ENCODE measurements at regions not wholly inside any gene's neighbourhood (a gene's known extent, or its start where the extent isn't known, plus 50 kb on each side); places are given as distances from the start of the nearest gene placed in this dataset.

DNA sequence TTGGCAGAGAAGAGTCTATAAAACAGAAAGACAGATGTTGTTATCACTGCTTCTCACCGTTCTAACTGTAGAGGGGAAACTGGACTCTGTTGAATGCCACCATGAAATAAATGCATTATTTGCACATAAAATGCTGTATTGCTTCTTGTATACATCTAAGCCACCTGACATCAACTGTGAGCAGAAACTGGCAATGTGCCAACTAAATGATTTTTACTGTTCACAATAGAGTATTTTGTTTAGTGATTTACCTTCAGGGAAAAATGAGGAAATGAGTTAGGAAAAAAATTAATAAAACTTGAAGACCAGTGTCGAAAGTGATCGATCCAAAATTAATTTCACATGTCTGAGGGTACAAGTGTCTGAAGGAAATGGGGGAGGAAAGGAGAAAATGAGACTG is 65.9 kb upstream of the TNIP3 start:
- no peak overlapping the region for H3K4me3 ChIP-seq (ENCODE audit: low read length)
- no peak for DNase-seq (ENCODE audit: low read depth, low spot score)

DNA sequence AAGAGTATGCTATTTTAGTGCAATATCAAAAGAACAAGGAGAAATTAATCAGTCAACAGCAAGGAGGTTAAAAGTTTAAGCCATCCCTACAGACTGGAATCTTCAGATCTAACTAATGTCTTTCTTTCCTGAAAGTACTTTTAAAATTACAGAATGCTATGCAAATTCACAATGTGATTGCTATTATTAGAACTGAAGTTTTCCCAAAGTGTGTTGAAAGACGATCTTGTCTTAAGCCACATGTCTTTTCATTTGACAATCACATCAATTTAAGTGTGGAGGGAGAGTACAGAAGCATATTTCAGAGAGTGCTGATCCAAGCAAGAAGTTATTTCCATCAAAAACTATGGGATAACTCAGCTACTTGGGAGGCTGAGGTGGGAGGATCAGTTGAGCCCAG is 64.7 kb upstream of the TNIP3 start:
- no peak for DNase-seq (ENCODE audit: low read depth, low spot score)
- H3K4me3 ChIP-seq (ENCODE audit: low read length) = no peak overlapping the region

DNA sequence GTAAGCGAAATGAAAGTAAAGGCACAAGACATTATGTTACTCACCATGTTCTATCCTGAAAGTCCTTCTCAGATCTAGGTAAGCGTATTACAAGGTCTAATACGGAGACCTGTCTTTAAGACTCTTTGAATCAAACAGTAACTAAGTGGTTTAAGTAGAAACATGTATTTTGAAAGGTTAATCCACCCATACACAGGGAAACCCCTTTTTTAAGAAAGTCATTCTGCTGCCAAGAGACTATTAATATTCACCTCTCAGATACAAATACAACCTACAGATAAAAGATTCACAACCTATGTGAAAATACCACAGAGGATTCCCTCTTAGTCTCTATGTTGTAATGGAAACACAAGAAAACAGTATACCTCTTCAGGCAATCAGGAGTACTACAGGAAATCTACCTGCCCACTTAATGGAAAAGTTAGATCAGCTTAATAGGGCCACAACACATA is 63.2 kb upstream of the TNIP3 start:
- DNase-seq (ENCODE audit: low read depth, low spot score) = no peak
- no peak overlapping the region for H3K4me3 ChIP-seq (ENCODE audit: low read length)

DNA sequence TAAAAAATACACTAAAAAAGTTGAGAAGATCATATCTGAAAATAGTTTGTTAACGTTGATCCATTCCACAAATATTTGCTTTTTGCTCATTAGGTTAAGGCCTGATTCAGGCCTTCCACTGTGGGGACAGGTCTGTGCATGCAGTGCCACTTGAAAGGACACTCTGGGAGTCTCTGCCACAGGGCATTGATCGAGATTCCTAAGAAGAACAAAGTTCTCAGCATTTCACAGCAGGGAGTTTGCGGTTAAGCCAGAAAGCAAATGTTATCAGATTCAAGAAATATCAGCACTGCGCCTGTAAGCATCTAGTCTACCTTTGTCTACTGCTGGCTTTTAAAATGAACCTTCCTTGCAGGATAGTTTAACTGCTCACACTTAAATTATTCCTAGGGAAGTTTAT is 62.2 kb upstream of the TNIP3 start:
- no peak overlapping the region for H3K4me3 ChIP-seq (ENCODE audit: low read length)
- no peak for DNase-seq (ENCODE audit: low read depth, low spot score)

DNA sequence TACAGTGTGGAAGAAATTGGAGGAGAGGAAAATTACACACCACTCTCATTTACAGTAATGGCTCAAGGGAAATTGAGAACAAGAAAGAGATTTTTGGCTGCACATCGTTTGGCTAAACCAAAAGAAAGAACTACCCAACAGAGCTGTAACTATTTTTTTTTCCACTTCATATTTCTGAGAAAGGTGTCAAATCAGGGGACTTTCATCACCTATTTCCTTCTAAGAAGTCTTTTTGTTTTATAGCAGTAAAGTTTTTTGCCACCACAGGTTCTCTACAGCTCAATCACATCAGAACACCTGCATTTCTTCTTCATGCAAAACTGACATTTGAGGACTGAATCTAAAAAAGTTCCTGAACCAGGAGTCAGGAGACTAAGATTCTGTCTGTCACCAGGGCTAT is 57.5 kb upstream of the TNIP3 start:
- DNase-seq (ENCODE audit: low read depth, low spot score) = no peak
- H3K4me3 ChIP-seq (ENCODE audit: low read length) = no peak overlapping the region

DNA sequence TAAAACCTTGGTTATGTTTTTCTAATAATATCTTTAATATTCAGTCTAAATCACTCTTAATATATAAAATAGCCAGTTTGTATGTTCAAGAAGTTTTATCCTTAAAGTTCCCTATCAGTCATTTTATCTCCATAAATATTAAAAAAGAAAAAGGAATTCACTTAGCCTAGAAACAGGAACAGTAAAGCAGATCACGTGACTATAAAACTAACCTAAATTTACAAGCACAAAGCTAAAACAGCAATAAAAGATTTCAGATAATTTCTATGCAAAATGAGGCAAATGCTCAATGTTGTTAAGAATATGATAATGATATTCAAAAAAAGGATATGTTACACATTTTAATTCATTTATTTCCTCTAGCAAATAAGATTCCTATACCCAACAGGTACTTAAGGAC is 57.1 kb upstream of the TNIP3 start:
- DNase-seq (ENCODE audit: low read depth, low spot score) = no peak
- H3K4me3 ChIP-seq (ENCODE audit: low read length) = no peak overlapping the region

DNA sequence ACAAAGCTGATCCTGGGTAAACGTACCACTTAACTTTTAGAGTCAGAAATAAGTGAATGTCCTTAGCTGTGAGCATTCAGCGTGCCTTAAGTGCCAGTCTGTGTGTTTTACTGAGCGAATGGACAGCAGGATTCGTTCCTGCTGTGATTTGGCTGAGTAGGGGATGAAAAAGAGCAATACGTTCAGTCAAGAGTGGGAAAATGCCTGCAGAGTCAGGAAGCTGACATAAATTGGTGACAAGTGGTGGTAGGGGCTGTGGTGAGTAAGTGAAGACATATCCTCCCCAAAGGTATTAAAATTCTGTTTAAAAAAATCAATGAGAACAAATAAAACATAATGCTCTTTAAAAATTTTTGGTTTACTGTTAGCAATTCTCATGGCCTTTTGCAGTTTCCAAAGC is 56.6 kb upstream of the TNIP3 start:
- no peak overlapping the region for H3K4me3 ChIP-seq (ENCODE audit: low read length)
- no peak for DNase-seq (ENCODE audit: low read depth, low spot score)

DNA sequence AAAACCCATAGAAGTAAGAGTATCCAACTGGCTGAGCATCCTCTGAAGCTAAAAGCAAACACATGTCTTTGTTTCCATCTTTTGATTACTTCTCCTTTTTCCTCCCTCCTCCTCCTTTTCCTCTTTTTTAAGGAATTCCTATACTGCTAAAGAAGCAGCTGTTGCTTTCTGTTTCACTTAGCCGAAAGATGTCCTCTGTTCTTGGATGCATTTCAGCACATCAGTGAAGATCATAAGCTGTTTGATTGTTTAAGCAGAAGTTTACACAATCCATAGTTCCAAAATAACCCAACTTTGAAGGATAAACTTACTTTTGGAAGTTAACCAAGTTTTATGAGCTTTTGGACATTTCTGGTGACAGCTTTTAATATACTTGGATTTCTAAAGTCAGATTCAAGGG is 55.1 kb upstream of the TNIP3 start:
- DNase-seq (ENCODE audit: low read depth, low spot score) = no peak
- no peak overlapping the region for H3K4me3 ChIP-seq (ENCODE audit: low read length)

DNA sequence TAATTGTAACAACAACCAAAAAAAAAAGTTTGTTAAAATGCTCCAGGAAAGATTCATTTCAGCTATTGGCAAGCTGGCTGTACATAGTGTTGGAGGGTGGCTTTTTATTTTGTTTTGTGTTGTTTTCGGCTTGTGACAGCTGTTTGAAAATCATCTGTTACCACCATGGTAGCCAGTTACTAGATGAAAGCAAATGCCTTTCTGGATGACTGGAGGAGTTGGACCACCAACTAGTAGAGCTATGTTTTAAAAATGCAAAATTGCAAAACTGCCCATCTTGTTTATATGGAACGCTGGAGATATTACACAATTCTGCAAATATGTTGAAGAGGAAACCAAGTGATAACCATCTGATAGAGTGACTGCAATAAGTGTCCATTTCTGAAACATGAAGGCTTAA is 53.2 kb upstream of the TNIP3 start:
- no peak for DNase-seq (ENCODE audit: low read depth, low spot score)
- no peak overlapping the region for H3K4me3 ChIP-seq (ENCODE audit: low read length)

DNA sequence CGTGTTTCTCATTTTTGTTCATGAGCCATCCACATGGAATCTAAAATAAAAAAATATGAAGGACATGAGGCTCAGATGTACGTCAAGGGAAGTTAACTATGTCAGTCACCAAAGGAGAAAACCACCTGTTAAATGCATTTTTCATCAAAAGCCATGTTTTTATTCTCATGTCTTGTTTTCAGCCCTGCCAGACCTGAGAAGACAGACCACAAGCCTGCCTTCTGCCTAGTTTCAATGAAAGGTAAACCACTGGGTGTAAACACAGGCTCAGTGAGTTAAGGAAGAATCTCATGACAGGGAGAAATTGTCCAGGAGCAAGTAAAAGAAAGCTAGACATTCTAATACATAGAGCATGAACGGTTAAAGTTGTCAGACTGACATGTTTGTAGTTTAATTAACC is 52.3 kb upstream of the TNIP3 start:
- no peak overlapping the region for H3K4me3 ChIP-seq (ENCODE audit: low read length)
- no peak for DNase-seq (ENCODE audit: low read depth, low spot score)

DNA sequence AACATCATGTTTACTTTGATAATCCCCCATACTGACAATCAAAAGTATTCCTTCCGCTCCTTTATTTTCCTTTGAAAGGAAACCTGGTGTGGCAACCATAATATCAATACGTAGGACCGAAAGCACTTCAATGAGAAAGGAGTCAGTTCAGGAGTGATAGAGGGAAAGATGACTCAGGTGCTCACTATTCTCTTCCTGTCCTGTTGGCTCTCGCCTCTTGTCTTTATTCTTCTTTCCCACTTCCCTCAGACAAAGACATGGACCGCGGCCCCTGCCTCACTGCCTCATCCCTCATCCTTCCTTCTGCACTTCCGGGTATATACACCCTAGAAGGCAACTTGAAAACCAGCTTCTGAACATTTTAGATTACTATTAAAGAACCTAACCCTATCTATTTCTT is 49.8 kb upstream of the TNIP3 start:
- no peak overlapping the region for H3K4me3 ChIP-seq (ENCODE audit: low read length)
- no peak for DNase-seq (ENCODE audit: low read depth, low spot score)
